GM23338 (cell line): ENCODE measurements at regions not wholly inside any gene's neighbourhood (a gene's known extent, or its start where the extent isn't known, plus 50 kb on each side); places are given as distances from the start of the nearest gene placed in this dataset.

Experiments
- ATAC-seq: fragments of 200-7000 bp; cut with Tn5 transposase; 3 replicates; pipeline ENCODE4 v1.9.1; 2020
- DNase-seq: peaks from one replicate; pipeline ENCODE4 v3.0.0-alpha.2; 2015; ENCODE audit warnings: low spot score
- H2AFZ ChIP-seq: fragments of 200-600 bp; sonication (generic); 2 replicates; pipeline ENCODE4 v1.8.0; 2016; ENCODE audit warnings: antibody characterized with exemption, mild to moderate bottlenecking, moderate library complexity
- H3F3A ChIP-seq: fragments of 200-600 bp; sonication (generic); replicated peaks from 2 replicates; pipeline ENCODE4 v1.8.0; 2017; ENCODE audit warnings: antibody characterized with exemption, mixed run types, low read depth
- H3K27ac ChIP-seq: fragments of 200-600 bp; sonication (generic); 2 replicates; pipeline ENCODE4 v1.6.1; 2016; ENCODE audit warnings: low read depth
- H3K27me3 ChIP-seq: fragments of 200-600 bp; sonication (generic); 2 replicates; pipeline ENCODE4 v1.8.0; 2016; ENCODE audit warnings: mild to moderate bottlenecking, mixed run types, moderate library complexity; ENCODE audit not compliant: insufficient read depth
- H3K36me3 ChIP-seq: fragments of 200-600 bp; sonication (generic); 2 replicates; pipeline ENCODE4 v1.8.0; 2016; ENCODE audit warnings: mild to moderate bottlenecking; ENCODE audit not compliant: insufficient read depth
- H3K4me1 ChIP-seq: fragments of 200-600 bp; sonication (generic); 2 replicates; pipeline ENCODE4 v1.8.0; 2016; ENCODE audit warnings: mild to moderate bottlenecking, moderate library complexity; ENCODE audit not compliant: insufficient read depth
- H3K4me2 ChIP-seq: fragments of 200-600 bp; sonication (generic); 2 replicates; pipeline ENCODE4 v1.7.1; 2017; ENCODE audit warnings: mixed run types
- H3K4me3 ChIP-seq: fragments of 200-600 bp; sonication (generic); 2 replicates; pipeline ENCODE4 v1.6.1; 2016; ENCODE audit warnings: mixed run types
- H3K79me2 ChIP-seq: fragments of 200-600 bp; sonication (generic); replicated peaks from 2 replicates; pipeline ENCODE4 v1.8.0; 2017; ENCODE audit warnings: mild to moderate bottlenecking; ENCODE audit not compliant: insufficient read depth
- H3K9me2 ChIP-seq: fragments of 200-600 bp; sonication (generic); 2 replicates; pipeline ENCODE4 v1.8.0; 2017; ENCODE audit not compliant: insufficient read depth
- H4K20me1 ChIP-seq: fragments of 200-600 bp; sonication (generic); replicated peaks from 2 replicates; pipeline ENCODE4 v1.8.0; 2017; ENCODE audit warnings: mild to moderate bottlenecking; ENCODE audit not compliant: insufficient read depth
- H3K27ac Mint-ChIP-seq: 2 replicates; pipeline ENCODE4 v1.8.0; 2020; ENCODE audit warnings: inconsistent platforms, mild to moderate bottlenecking, moderate library complexity, mixed read lengths
- H3K27me3 Mint-ChIP-seq: 3 replicates; pipeline ENCODE4 v1.8.0; 2022; ENCODE audit warnings: low read depth, mild to moderate bottlenecking, moderate library complexity, mixed read lengths, inconsistent platforms; ENCODE audit not compliant: insufficient read depth, poor library complexity
- H3K36me3 Mint-ChIP-seq: 3 replicates; pipeline ENCODE4 v1.8.0; 2021; ENCODE audit warnings: low read depth, mild to moderate bottlenecking, inconsistent platforms, moderate library complexity, mixed read lengths
- H3K4me1 Mint-ChIP-seq: 3 replicates; pipeline ENCODE4 v1.8.0; 2020; ENCODE audit warnings: mild to moderate bottlenecking, inconsistent platforms, mixed read lengths
- H3K4me3 Mint-ChIP-seq: 3 replicates; pipeline ENCODE4 v1.8.0; 2021; ENCODE audit warnings: moderate library complexity, mild to moderate bottlenecking, inconsistent platforms, mixed read lengths
- H3K9me3 Mint-ChIP-seq: 3 replicates; pipeline ENCODE4 v1.8.0; 2020; ENCODE audit warnings: moderate library complexity, mild to moderate bottlenecking, inconsistent platforms, mixed read lengths
- CREB1 ChIP-seq: fragments of 250-450 bp; sonication (Bioruptor Pico); IDR thresholded peaks from 2 replicates; pipeline ENCODE4 v1.5.0; 2020; ENCODE audit warnings: low read depth, mild to moderate bottlenecking, moderate library complexity
- EZH2phosphoT487 ChIP-seq: fragments of 200-600 bp; sonication (generic); IDR thresholded peaks from one replicate; pipeline ENCODE4 v1.8.1; 2018; ENCODE audit warnings: antibody characterized with exemption; ENCODE audit not compliant: unreplicated experiment
- JUNB ChIP-seq: IDR thresholded peaks from one replicate; pipeline ENCODE4 v1.6.1; 2016; ENCODE audit warnings: antibody characterized with exemption; ENCODE audit not compliant: unreplicated experiment
- NANOG ChIP-seq: IDR thresholded peaks from 2 replicates; pipeline ENCODE4 v1.6.1; 2016; ENCODE audit warnings: antibody characterized with exemption, borderline replicate concordance
- POLR2AphosphoS5 ChIP-seq: IDR thresholded peaks from 2 replicates; pipeline ENCODE4 v1.6.1; 2016; ENCODE audit warnings: antibody characterized with exemption, low read depth
- STAT1 ChIP-seq: IDR thresholded peaks from one replicate; pipeline ENCODE4 v1.6.1; 2016; ENCODE audit warnings: antibody characterized with exemption; ENCODE audit not compliant: unreplicated experiment
- ZNF114 ChIP-seq: fragments of 250-450 bp; sonication (Bioruptor Pico); IDR thresholded peaks from 2 replicates; pipeline ENCODE4 v1.5.0; 2020; ENCODE audit warnings: mild to moderate bottlenecking, moderate library complexity
- ZNF331 ChIP-seq: fragments of 250-450 bp; sonication (Bioruptor Pico); IDR thresholded peaks from 2 replicates; pipeline ENCODE4 v1.5.0; 2020; ENCODE audit warnings: low read depth, mild to moderate bottlenecking, moderate library complexity
- TF ChIP-seq, protein P1 (sequence below): IDR thresholded peaks from 2 replicates; pipeline ENCODE4 v1.6.1; 2016; ENCODE audit warnings: antibody characterized with exemption
- TF ChIP-seq, protein P2 (sequence below): IDR thresholded peaks from one replicate; pipeline ENCODE4 v1.6.1; 2018; ENCODE audit warnings: antibody characterized with exemption; ENCODE audit not compliant: unreplicated experiment
- TF ChIP-seq, protein P3 (sequence below): fragments of 250-450 bp; sonication (Bioruptor Pico); IDR thresholded peaks from 2 replicates; pipeline ENCODE4 v1.5.0; 2020; ENCODE audit warnings: mild to moderate bottlenecking, moderate library complexity
- TF ChIP-seq, protein P4 (sequence below), 2 experiments: fragments of 200-600 bp in 1 of 2; sonication (generic) in 1 of 2; conservative IDR thresholded peaks; 2 replicates each; pipeline versions ENCODE4 v1.5.1 to v1.6.1; 2016 to 2017; ENCODE audit warnings: antibody characterized with exemption in 2 of 2, low read depth in 2 of 2, mild to moderate bottlenecking in 2 of 2, moderate library complexity in 1 of 2

DNA sequence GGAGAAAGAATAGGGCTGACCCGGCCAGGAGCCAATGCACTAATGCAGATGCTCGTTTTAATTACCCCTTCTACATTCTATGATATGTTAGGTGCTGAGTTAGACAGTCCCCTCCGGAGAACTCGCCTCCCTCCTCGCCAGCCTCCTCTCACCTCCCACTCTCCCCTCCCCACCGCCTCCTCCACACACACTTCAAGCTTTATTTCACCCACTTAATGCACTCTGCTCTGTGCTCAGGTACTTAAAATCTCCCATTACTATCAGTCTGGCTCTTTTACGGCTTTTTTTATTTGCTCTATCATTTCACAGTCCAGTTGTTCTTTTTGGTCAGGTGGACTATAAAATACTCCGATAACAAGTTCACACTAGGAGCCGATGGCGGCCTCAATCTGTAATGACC, 231.6 kb downstream of the TEX36 start (continued):
- TF ChIP-seq, protein P1, sequence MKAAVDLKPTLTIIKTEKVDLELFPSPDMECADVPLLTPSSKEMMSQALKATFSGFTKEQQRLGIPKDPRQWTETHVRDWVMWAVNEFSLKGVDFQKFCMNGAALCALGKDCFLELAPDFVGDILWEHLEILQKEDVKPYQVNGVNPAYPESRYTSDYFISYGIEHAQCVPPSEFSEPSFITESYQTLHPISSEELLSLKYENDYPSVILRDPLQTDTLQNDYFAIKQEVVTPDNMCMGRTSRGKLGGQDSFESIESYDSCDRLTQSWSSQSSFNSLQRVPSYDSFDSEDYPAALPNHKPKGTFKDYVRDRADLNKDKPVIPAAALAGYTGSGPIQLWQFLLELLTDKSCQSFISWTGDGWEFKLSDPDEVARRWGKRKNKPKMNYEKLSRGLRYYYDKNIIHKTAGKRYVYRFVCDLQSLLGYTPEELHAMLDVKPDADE, result no peak
- TF ChIP-seq CREB1 (CRISPR knock-in tag) (no peak), POLR2AphosphoS5 (no peak), NANOG (no peak), STAT1 (no peak), JUNB (no peak)

DNA sequence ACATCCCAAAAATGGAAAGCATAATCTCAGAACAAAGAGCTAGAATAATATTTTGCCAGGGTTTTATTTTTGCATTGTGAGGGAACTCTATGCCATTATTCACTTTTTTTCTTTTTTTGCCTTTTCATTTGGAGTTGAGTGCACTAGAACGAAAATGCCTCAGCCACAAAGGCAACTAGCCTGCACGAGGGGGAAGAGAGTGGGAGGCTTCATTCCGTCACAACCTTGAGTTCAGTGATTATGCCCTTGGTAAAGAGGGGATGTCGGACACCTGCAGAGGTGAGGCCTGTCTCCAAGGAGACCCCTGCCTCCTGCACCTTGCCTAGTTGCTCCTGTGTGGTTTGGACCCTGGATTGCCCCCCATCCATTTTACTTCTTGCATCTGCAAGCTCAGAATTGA, 232.7 kb downstream of the TEX36 start:
- Mint-ChIP-seq H3K27ac (no peak overlapping the region), H3K36me3 (no peaks in the 10 kb centered on the region), H3K27me3 (peaks cover 6% of the 10 kb centered on the region), H3K4me1 (peaks cover 5% of the 10 kb centered on the region), H3K9me3 (no peaks in the 10 kb centered on the region; the same call in 2 of the 3 replicates), H3K4me3 (no peak overlapping the region)
- Histone ChIP-seq H3K4me2 (no peak overlapping the region), H3K27ac (no peak overlapping the region), H3K9me2 (peaks cover 7% of the 10 kb centered on the region; the same call in 1 of the 2 replicates), H3K79me2 (no peaks in the 10 kb centered on the region), H3K27me3 (no peaks in the 10 kb centered on the region), H2AFZ (no peak overlapping the region), H3F3A (no peaks in the 10 kb centered on the region), H3K4me3 (no peak overlapping the region), H3K4me1 (peaks cover 8% of the 10 kb centered on the region), H3K36me3 (no peaks in the 10 kb centered on the region), H4K20me1 (no peaks in the 10 kb centered on the region)
- DNase-seq, result no peak
- no peak for ATAC-seq
- TF ChIP-seq, protein P2, sequence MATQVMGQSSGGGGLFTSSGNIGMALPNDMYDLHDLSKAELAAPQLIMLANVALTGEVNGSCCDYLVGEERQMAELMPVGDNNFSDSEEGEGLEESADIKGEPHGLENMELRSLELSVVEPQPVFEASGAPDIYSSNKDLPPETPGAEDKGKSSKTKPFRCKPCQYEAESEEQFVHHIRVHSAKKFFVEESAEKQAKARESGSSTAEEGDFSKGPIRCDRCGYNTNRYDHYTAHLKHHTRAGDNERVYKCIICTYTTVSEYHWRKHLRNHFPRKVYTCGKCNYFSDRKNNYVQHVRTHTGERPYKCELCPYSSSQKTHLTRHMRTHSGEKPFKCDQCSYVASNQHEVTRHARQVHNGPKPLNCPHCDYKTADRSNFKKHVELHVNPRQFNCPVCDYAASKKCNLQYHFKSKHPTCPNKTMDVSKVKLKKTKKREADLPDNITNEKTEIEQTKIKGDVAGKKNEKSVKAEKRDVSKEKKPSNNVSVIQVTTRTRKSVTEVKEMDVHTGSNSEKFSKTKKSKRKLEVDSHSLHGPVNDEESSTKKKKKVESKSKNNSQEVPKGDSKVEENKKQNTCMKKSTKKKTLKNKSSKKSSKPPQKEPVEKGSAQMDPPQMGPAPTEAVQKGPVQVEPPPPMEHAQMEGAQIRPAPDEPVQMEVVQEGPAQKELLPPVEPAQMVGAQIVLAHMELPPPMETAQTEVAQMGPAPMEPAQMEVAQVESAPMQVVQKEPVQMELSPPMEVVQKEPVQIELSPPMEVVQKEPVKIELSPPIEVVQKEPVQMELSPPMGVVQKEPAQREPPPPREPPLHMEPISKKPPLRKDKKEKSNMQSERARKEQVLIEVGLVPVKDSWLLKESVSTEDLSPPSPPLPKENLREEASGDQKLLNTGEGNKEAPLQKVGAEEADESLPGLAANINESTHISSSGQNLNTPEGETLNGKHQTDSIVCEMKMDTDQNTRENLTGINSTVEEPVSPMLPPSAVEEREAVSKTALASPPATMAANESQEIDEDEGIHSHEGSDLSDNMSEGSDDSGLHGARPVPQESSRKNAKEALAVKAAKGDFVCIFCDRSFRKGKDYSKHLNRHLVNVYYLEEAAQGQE, result no peak
- TF ChIP-seq, protein P3, sequence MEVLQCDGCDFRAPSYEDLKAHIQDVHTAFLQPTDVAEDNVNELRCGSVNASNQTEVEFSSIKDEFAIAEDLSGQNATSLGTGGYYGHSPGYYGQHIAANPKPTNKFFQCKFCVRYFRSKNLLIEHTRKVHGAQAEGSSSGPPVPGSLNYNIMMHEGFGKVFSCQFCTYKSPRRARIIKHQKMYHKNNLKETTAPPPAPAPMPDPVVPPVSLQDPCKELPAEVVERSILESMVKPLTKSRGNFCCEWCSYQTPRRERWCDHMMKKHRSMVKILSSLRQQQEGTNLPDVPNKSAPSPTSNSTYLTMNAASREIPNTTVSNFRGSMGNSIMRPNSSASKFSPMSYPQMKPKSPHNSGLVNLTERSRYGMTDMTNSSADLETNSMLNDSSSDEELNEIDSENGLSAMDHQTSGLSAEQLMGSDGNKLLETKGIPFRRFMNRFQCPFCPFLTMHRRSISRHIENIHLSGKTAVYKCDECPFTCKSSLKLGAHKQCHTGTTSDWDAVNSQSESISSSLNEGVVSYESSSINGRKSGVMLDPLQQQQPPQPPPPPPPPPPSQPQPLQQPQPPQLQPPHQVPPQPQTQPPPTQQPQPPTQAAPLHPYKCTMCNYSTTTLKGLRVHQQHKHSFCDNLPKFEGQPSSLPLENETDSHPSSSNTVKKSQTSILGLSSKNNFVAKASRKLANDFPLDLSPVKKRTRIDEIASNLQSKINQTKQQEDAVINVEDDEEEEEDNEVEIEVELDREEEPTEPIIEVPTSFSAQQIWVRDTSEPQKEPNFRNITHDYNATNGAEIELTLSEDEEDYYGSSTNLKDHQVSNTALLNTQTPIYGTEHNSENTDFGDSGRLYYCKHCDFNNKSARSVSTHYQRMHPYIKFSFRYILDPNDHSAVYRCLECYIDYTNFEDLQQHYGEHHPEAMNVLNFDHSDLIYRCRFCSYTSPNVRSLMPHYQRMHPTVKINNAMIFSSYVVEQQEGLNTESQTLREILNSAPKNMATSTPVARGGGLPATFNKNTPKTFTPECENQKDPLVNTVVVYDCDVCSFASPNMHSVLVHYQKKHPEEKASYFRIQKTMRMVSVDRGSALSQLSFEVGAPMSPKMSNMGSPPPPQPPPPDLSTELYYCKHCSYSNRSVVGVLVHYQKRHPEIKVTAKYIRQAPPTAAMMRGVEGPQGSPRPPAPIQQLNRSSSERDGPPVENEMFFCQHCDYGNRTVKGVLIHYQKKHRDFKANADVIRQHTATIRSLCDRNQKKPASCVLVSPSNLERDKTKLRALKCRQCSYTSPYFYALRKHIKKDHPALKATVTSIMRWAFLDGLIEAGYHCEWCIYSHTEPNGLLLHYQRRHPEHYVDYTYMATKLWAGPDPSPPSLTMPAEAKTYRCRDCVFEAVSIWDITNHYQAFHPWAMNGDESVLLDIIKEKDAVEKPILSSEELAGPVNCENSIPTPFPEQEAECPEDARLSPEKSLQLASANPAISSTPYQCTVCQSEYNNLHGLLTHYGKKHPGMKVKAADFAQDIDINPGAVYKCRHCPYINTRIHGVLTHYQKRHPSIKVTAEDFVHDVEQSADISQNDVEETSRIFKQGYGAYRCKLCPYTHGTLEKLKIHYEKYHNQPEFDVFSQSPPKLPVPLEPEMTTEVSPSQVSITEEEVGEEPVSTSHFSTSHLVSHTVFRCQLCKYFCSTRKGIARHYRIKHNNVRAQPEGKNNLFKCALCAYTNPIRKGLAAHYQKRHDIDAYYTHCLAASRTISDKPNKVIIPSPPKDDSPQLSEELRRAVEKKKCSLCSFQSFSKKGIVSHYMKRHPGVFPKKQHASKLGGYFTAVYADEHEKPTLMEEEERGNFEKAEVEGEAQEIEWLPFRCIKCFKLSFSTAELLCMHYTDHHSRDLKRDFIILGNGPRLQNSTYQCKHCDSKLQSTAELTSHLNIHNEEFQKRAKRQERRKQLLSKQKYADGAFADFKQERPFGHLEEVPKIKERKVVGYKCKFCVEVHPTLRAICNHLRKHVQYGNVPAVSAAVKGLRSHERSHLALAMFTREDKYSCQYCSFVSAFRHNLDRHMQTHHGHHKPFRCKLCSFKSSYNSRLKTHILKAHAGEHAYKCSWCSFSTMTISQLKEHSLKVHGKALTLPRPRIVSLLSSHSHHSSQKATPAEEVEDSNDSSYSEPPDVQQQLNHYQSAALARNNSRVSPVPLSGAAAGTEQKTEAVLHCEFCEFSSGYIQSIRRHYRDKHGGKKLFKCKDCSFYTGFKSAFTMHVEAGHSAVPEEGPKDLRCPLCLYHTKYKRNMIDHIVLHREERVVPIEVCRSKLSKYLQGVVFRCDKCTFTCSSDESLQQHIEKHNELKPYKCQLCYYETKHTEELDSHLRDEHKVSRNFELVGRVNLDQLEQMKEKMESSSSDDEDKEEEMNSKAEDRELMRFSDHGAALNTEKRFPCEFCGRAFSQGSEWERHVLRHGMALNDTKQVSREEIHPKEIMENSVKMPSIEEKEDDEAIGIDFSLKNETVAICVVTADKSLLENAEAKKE (CRISPR knock-in tag), result no peak
- TF ChIP-seq CREB1 (CRISPR knock-in tag), result no peak
- TF ChIP-seq JUNB, result no peak
- TF ChIP-seq ZNF114, result no peak
- no peak for TF ChIP-seq EZH2phosphoT487
- no peak for TF ChIP-seq POLR2AphosphoS5
- TF ChIP-seq NANOG, result no peak
- no peak for TF ChIP-seq STAT1
- TF ChIP-seq, protein P4, sequence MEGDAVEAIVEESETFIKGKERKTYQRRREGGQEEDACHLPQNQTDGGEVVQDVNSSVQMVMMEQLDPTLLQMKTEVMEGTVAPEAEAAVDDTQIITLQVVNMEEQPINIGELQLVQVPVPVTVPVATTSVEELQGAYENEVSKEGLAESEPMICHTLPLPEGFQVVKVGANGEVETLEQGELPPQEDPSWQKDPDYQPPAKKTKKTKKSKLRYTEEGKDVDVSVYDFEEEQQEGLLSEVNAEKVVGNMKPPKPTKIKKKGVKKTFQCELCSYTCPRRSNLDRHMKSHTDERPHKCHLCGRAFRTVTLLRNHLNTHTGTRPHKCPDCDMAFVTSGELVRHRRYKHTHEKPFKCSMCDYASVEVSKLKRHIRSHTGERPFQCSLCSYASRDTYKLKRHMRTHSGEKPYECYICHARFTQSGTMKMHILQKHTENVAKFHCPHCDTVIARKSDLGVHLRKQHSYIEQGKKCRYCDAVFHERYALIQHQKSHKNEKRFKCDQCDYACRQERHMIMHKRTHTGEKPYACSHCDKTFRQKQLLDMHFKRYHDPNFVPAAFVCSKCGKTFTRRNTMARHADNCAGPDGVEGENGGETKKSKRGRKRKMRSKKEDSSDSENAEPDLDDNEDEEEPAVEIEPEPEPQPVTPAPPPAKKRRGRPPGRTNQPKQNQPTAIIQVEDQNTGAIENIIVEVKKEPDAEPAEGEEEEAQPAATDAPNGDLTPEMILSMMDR (conservative IDR thresholded peaks at IDR 0.05; ENCODE audit: low read depth in 2 of 2), result no peak
- no peak for TF ChIP-seq ZNF331
